ENCODE measurements at regions not wholly inside any gene's neighbourhood (a gene's known extent, or its start where the extent isn't known, plus 50 kb on each side); places are given as distances from the start of the nearest gene placed in this dataset.

DNA sequence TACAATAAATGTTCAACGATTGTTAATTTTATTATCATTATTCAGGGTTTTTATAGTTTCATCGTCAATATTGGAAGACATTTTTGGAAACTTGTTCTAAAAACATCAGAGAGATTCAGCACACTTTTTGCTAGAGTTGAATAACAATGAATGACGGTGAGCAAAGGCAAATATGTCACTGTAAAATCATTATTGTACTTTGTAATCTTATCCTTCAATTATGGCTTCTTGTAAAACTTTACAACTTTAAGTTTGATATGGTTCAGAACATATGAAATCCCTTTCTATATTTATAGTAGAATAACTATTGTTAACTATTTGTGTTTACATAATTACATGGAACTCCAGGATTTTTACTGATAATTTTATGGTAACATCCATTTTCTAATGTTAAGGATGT lies 167.8 kb upstream of the SEMA3A start:
- Histone ChIP-seq H2BK15ac (ENCODE audit: low read length) (no peak overlapping the region), H4K91ac (ENCODE audit: low read depth, low read length, poor library complexity) (no peak overlapping the region), H2AK5ac (ENCODE audit: low read depth, low read length) (no peak overlapping the region), H3K14ac (ENCODE audit: low read length) (no peak overlapping the region), H4K8ac (ENCODE audit: low read depth, low read length) (no peak overlapping the region), H2BK120ac (ENCODE audit: low read depth, low read length) (no peak overlapping the region), H3K18ac (ENCODE audit: low read length) (no peak overlapping the region), H2AFZ (ENCODE audit: low read length) (no peak overlapping the region), H3K4me1 (ENCODE audit: control insufficient read depth in 2 of 2, insufficient read depth in 1 of 2, low read depth in 1 of 2, low read length in 2 of 2) (peaks cover 0 to 8% of the 10 kb centered on the region in 2 donors), H3K36me3 (replicated peaks in 1 of 2; ENCODE audit: control insufficient read depth in 2 of 2, insufficient read depth in 2 of 2, low read length in 2 of 2) (no peaks in the 10 kb centered on the region), H3K9ac (ENCODE audit: low read depth, low read length, poor library complexity) (no peak overlapping the region), H3K27ac (replicated peaks; ENCODE audit: low read length) (no peak overlapping the region), H3K79me1 (ENCODE audit: low read depth, low read length) (no peaks in the 10 kb centered on the region), H2BK5ac (ENCODE audit: low read length) (no peak overlapping the region), H3K27me3 (ENCODE audit: control insufficient read depth in 3 of 3, insufficient read depth in 3 of 3, low read depth in 1 of 3, low read length in 3 of 3) (no peaks in the 10 kb centered on the region), H3K4ac (ENCODE audit: low read length) (no peak overlapping the region), H3K9me3 (replicated peaks in 1 of 2; ENCODE audit: control insufficient read depth in 2 of 2, insufficient read depth in 1 of 2, low read depth in 1 of 2, low read length in 2 of 2) (no peaks in the 10 kb centered on the region), H3K4me2 (ENCODE audit: insufficient read depth, low read length, poor library complexity, severe bottlenecking) (no peak overlapping the region), H2BK12ac (ENCODE audit: low read length) (no peak overlapping the region), H3K23ac (ENCODE audit: low read depth, low read length, poor library complexity) (no peak overlapping the region), H3K4me3 (ENCODE audit: low read length in 2 of 2) (no peak overlapping the region)
- WGBS, 2 donors (ENCODE audit: extremely low coverage in 2 of 2, insufficient read length in 2 of 2, insufficient replicate concordance in 1 of 2): no CpG with 5 or more reads among the region's 3 CpGs
- DNase-seq (ENCODE audit: low spot score): no peak

DNA sequence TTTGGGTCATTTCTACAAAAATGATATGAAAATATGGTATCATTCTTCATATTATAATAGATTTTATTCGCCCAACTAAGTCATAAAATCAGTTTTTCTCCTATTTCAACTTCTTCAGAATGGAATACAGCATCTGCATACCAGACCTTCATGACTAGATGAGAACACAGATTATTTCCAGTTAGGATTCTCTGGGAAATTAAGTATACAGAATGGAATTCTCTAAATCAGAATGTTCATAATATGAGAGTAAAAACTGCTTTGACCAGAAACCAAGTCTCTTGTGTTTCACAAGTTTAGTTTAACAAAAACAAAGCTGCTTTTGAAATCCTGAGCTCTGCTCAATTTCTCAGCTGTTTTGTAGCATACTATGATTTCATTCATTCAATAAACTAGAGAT lies 160.3 kb upstream of the SEMA3A start:
- Histone ChIP-seq H2BK15ac (ENCODE audit: low read length) (no peak overlapping the region), H4K91ac (ENCODE audit: low read depth, low read length, poor library complexity) (no peak overlapping the region), H2BK120ac (ENCODE audit: low read depth, low read length) (no peak overlapping the region), H3K79me1 (ENCODE audit: low read depth, low read length) (no peaks in the 10 kb centered on the region), H3K14ac (ENCODE audit: low read length) (no peak overlapping the region), H3K4me2 (ENCODE audit: insufficient read depth, low read length, poor library complexity, severe bottlenecking) (no peak overlapping the region), H3K9me3 (replicated peaks in 1 of 2; ENCODE audit: control insufficient read depth in 2 of 2, insufficient read depth in 1 of 2, low read depth in 1 of 2, low read length in 2 of 2) (no peaks in the 10 kb centered on the region), H2BK5ac (ENCODE audit: low read length) (no peak overlapping the region), H4K8ac (ENCODE audit: low read depth, low read length) (no peak overlapping the region), H3K27ac (replicated peaks; ENCODE audit: low read length) (no peak overlapping the region), H3K36me3 (replicated peaks in 1 of 2; ENCODE audit: control insufficient read depth in 2 of 2, insufficient read depth in 2 of 2, low read length in 2 of 2) (no peaks in the 10 kb centered on the region), H3K9ac (ENCODE audit: low read depth, low read length, poor library complexity) (no peak overlapping the region), H3K18ac (ENCODE audit: low read length) (no peak overlapping the region), H3K27me3 (ENCODE audit: control insufficient read depth in 3 of 3, insufficient read depth in 3 of 3, low read depth in 1 of 3, low read length in 3 of 3) (no peaks in the 10 kb centered on the region), H2AFZ (ENCODE audit: low read length) (no peak overlapping the region), H3K4me1 (ENCODE audit: control insufficient read depth in 2 of 2, insufficient read depth in 1 of 2, low read depth in 1 of 2, low read length in 2 of 2) (no peaks in the 10 kb centered on the region), H3K4me3 (ENCODE audit: low read length in 2 of 2) (no peak overlapping the region), H2BK12ac (ENCODE audit: low read length) (no peak overlapping the region), H3K4ac (ENCODE audit: low read length) (no peak overlapping the region), H3K23ac (ENCODE audit: low read depth, low read length, poor library complexity) (no peak overlapping the region), H2AK5ac (ENCODE audit: low read depth, low read length) (no peak overlapping the region)
- no peak for DNase-seq (ENCODE audit: low spot score)
- no CpG with 5 or more reads among the region's 1 CpG for WGBS, 2 donors (ENCODE audit: extremely low coverage in 2 of 2, insufficient read length in 2 of 2, insufficient replicate concordance in 1 of 2)

DNA sequence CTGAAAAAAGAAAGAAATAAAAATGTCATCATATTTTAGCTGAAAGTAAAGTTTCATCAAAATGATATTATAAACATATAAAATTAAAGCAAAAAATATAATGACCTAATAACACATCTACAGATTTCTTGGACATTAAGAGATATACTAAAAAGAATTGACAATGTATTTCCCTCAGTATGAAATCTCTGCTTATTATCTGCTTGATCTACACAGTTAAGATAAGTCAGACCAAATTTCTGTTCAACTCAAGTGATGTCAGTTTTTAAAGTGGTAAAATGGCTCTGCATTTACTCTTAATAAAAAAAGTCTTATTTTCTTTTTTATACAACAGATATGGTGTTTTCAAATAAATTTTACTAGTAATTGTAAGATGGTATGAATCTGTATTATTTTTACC lies 159.4 kb upstream of the SEMA3A start:
- H3K4ac ChIP-seq (ENCODE audit: low read length): no peak overlapping the region
- H3K36me3 ChIP-seq (replicated peaks in 1 of 2; ENCODE audit: control insufficient read depth in 2 of 2, insufficient read depth in 2 of 2, low read length in 2 of 2): no peaks in the 10 kb centered on the region
- H3K79me1 ChIP-seq (ENCODE audit: low read depth, low read length): no peaks in the 10 kb centered on the region
- no peak overlapping the region for H3K4me3 ChIP-seq (ENCODE audit: low read length in 2 of 2)
- no peak overlapping the region for H3K18ac ChIP-seq (ENCODE audit: low read length)
- H2AFZ ChIP-seq (ENCODE audit: low read length): no peak overlapping the region
- no peak overlapping the region for H4K8ac ChIP-seq (ENCODE audit: low read depth, low read length)
- H2BK12ac ChIP-seq (ENCODE audit: low read length): no peak overlapping the region
- no peaks in the 10 kb centered on the region for H3K4me1 ChIP-seq (ENCODE audit: control insufficient read depth in 2 of 2, insufficient read depth in 1 of 2, low read depth in 1 of 2, low read length in 2 of 2)
- H3K27ac ChIP-seq (replicated peaks; ENCODE audit: low read length): no peak overlapping the region
- H3K4me2 ChIP-seq (ENCODE audit: insufficient read depth, low read length, poor library complexity, severe bottlenecking): no peak overlapping the region
- DNase-seq (ENCODE audit: low spot score): no peak
- H3K14ac ChIP-seq (ENCODE audit: low read length): no peak overlapping the region
- no peaks in the 10 kb centered on the region for H3K27me3 ChIP-seq (ENCODE audit: control insufficient read depth in 3 of 3, insufficient read depth in 3 of 3, low read depth in 1 of 3, low read length in 3 of 3)
- H2AK5ac ChIP-seq (ENCODE audit: low read depth, low read length): no peak overlapping the region
- no peak overlapping the region for H3K9ac ChIP-seq (ENCODE audit: low read depth, low read length, poor library complexity)
- H2BK5ac ChIP-seq (ENCODE audit: low read length): no peak overlapping the region
- no peak overlapping the region for H3K23ac ChIP-seq (ENCODE audit: low read depth, low read length, poor library complexity)
- H4K91ac ChIP-seq (ENCODE audit: low read depth, low read length, poor library complexity): no peak overlapping the region
- no peaks in the 10 kb centered on the region for H3K9me3 ChIP-seq (replicated peaks in 1 of 2; ENCODE audit: control insufficient read depth in 2 of 2, insufficient read depth in 1 of 2, low read depth in 1 of 2, low read length in 2 of 2)
- H2BK120ac ChIP-seq (ENCODE audit: low read depth, low read length): no peak overlapping the region
- no peak overlapping the region for H2BK15ac ChIP-seq (ENCODE audit: low read length)

DNA sequence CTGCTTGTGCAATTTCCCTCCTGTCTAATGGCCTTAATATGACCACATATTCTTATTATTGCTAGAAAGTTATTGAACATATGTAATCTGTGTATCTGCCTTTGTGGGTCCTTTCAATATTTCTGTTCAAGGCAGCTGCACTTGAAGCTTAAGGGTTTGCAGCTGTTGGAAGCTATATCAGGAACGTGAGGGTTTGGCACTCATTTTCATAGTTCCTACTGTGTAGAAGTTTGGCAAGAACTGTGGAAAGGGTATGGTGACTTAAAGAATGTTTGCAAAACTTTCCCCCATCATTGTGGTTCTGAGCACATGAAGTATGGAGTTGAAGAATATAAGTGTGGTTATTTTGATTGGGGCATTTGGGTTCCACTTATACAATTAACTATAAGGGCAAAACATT lies 144.7 kb upstream of the SEMA3A start:
- Histone ChIP-seq H2BK12ac (ENCODE audit: low read length) (no peak overlapping the region), H2BK5ac (ENCODE audit: low read length) (no peak overlapping the region), H3K4ac (ENCODE audit: low read length) (no peak overlapping the region), H3K9me3 (replicated peaks in 1 of 2; ENCODE audit: control insufficient read depth in 2 of 2, insufficient read depth in 1 of 2, low read depth in 1 of 2, low read length in 2 of 2) (no peaks in the 10 kb centered on the region), H3K36me3 (replicated peaks in 1 of 2; ENCODE audit: control insufficient read depth in 2 of 2, insufficient read depth in 2 of 2, low read length in 2 of 2) (no peaks in the 10 kb centered on the region), H2BK120ac (ENCODE audit: low read depth, low read length) (no peak overlapping the region), H3K4me1 (ENCODE audit: control insufficient read depth in 2 of 2, insufficient read depth in 1 of 2, low read depth in 1 of 2, low read length in 2 of 2) (peaks cover 0 to 8% of the 10 kb centered on the region in 2 donors), H3K27me3 (ENCODE audit: control insufficient read depth in 3 of 3, insufficient read depth in 3 of 3, low read depth in 1 of 3, low read length in 3 of 3) (no peaks in the 10 kb centered on the region), H3K79me1 (ENCODE audit: low read depth, low read length) (no peaks in the 10 kb centered on the region), H3K27ac (replicated peaks; ENCODE audit: low read length) (no peak overlapping the region), H3K4me3 (ENCODE audit: low read length in 2 of 2) (no peak overlapping the region), H3K14ac (ENCODE audit: low read length) (no peak overlapping the region), H2AFZ (ENCODE audit: low read length) (no peak overlapping the region), H2AK5ac (ENCODE audit: low read depth, low read length) (no peak overlapping the region), H4K91ac (ENCODE audit: low read depth, low read length, poor library complexity) (no peak overlapping the region), H4K8ac (ENCODE audit: low read depth, low read length) (no peak overlapping the region), H3K9ac (ENCODE audit: low read depth, low read length, poor library complexity) (no peak overlapping the region), H3K18ac (ENCODE audit: low read length) (no peak overlapping the region), H3K23ac (ENCODE audit: low read depth, low read length, poor library complexity) (no peak overlapping the region), H3K4me2 (ENCODE audit: insufficient read depth, low read length, poor library complexity, severe bottlenecking) (no peak overlapping the region), H2BK15ac (ENCODE audit: low read length) (no peak overlapping the region)
- no peak for DNase-seq (ENCODE audit: low spot score)
- WGBS, 2 donors (ENCODE audit: extremely low coverage in 2 of 2, insufficient read length in 2 of 2, insufficient replicate concordance in 1 of 2): no CpG with 5 or more reads among the region's 1 CpG

Data from neuronal stem cell (in vitro differentiated cells).